Heart left ventricle (tissue), 16 donors: ENCODE measurements at regions not wholly inside any gene's neighbourhood (a gene's known extent, or its start where the extent isn't known, plus 50 kb on each side); places are given as distances from the start of the nearest gene placed in this dataset.
"Not testable (repeated sequence)": the region's sequence is repeated elsewhere in the genome, so short reads cannot be mapped to it uniquely, and the experiment has no call there.

Source experiments
- ATAC-seq, 4 donors: fragments of 200-7000 bp; cut with Tn5 transposase; one replicate each; pipeline ENCODE4 v1.9.1; 2020 to 2022; ENCODE audit warnings: moderate library complexity in 4 of 4, mild to moderate bottlenecking in 3 of 4, moderate number of reproducible peaks in 1 of 4
- DNase-seq, 5 donors: peaks; one replicate each; pipeline ENCODE4 v3.0.0-alpha.2; 2020
- H3K27ac ChIP-seq, 12 donors: fragments of 200-600 bp; sonication (generic) in 4 of 12; one replicate each; pipeline versions ENCODE4 v1.5.0 to v1.8.0; 2016 to 2022; ENCODE audit warnings: mild to moderate bottlenecking in 2 of 12
- H3K27me3 ChIP-seq, 9 donors: fragments of 200-600 bp; sonication (generic) in 2 of 9; one replicate each; pipeline versions ENCODE4 v1.5.1 to v1.8.0; 2016 to 2022; ENCODE audit warnings: mild to moderate bottlenecking in 3 of 9
- H3K36me3 ChIP-seq, 9 donors: fragments of 200-600 bp; sonication (generic) in 2 of 9; one replicate each; pipeline versions ENCODE4 v1.5.0 to v1.8.0; 2018 to 2022; ENCODE audit warnings: mild to moderate bottlenecking in 2 of 9
- H3K4me1 ChIP-seq, 12 donors: fragments of 200-600 bp; sonication (generic) in 4 of 12; one replicate each; pipeline versions ENCODE4 v1.5.0 to v1.8.0; 2016 to 2022; ENCODE audit warnings: mild to moderate bottlenecking in 3 of 12
- H3K4me3 ChIP-seq, 12 donors: fragments of 200-600 bp; sonication (generic) in 4 of 12; one replicate each; pipeline versions ENCODE4 v1.5.0 to v1.8.0; 2017 to 2022; ENCODE audit warnings: mild to moderate bottlenecking in 9 of 12, moderate library complexity in 4 of 12
- H3K9me3 ChIP-seq, 12 donors: fragments of 200-600 bp; sonication (generic) in 4 of 12; one replicate each; pipeline versions ENCODE4 v1.5.0 to v1.8.0; 2016 to 2022; ENCODE audit warnings: mild to moderate bottlenecking in 1 of 12
- WGBS, 4 donors: extraction: QIAGEN DNeasy Blood & Tissue Kit in 2 of 4; methylation state at CpG; one replicate each; pipeline versions ENCODE4 v1.1.5 to v1.1.7; 2013 to 2018; 5-methylcytosine and 5-hydroxymethylcytosine counted together
- intact Hi-C, 10 donors: fragments of 100-400 bp; cut with DNase I; formaldehyde crosslinking; loops; one replicate each; pipeline versions ENCODE4 v1.11.1 to v1.14.2; 2022
- donor health status: ischemic (EF 13 %, LVEDD 7.1; RV severe dilation, severe dysfunction).
- donor health status: healthy with polysubstance abuse.
- donor health status: DM: no; HTN: yes; CAD: no.
- donor health status: DM: no; HTN: no; CAD: no.
- donor health status: ischemic (EF 25% LVEDD 6.9; RV normal size, moderate dysfunction).
- donor health status: ischemic (EF 25% LVEDD 5.7; RV mildly dilated, moderate dysfunction).
- donor health status: healthy.
- donor health status: DM: yes; HTN: yes; CAD: no.
- donor health status: ischemic (EF 35%, LVEDD 5.7; RV mildly dilated, moderate dysfunction).
- donor health status: nonischemic (EF 11% LVEDD 7.7; RV severe dilation, severe dysfunction).
- donor health status: DM: yes; HTN: yes; CAD: no.
- donor health status: PGD.
- donor health status: ischemic (EF 29% LVEDD 5.4; RV normal size, mild dysfunction).
- donor health status: nonischemic (EF 23%, LVEDD 6.1; RV moderate dilation, normal function).

- H3K27ac ChIP-seq, H3K36me3 ChIP-seq, H3K9me3 ChIP-seq, intact Hi-C loops, H3K4me1 ChIP-seq, H3K27me3 ChIP-seq, DNase-seq, ATAC-seq, H3K4me3 ChIP-seq: not testable (repeated sequence)
- no CpG with 5 or more reads among the region's 15 CpGs for WGBS, 4 donors
These were observed 87.5 kb downstream of the POTEG start for GRCh38 chr14:19346636-19347035.

GRCh38 chr14:19347112-19347511 is 87.0 kb downstream of the POTEG start:
- intact Hi-C loops, H3K27ac ChIP-seq, H3K27me3 ChIP-seq, ATAC-seq, H3K9me3 ChIP-seq, H3K36me3 ChIP-seq, H3K4me1 ChIP-seq, H3K4me3 ChIP-seq, DNase-seq: not testable (repeated sequence)
- 9 to 23% methylated on average over 1 of the region's 8 CpGs; no CpG with 5 or more reads in 2 of the 4 donors for WGBS, 4 donors
